ENCODE measurements at regions not wholly inside any gene's neighbourhood (a gene's known extent, or its start where the extent isn't known, plus 50 kb on each side); places are given as distances from the start of the nearest gene placed in this dataset.

- no peak for TF ChIP-seq EZH2phosphoT487 (IDR thresholded peaks at IDR 0.05; ENCODE audit: borderline replicate concordance)
- TF ChIP-seq, protein P1, sequence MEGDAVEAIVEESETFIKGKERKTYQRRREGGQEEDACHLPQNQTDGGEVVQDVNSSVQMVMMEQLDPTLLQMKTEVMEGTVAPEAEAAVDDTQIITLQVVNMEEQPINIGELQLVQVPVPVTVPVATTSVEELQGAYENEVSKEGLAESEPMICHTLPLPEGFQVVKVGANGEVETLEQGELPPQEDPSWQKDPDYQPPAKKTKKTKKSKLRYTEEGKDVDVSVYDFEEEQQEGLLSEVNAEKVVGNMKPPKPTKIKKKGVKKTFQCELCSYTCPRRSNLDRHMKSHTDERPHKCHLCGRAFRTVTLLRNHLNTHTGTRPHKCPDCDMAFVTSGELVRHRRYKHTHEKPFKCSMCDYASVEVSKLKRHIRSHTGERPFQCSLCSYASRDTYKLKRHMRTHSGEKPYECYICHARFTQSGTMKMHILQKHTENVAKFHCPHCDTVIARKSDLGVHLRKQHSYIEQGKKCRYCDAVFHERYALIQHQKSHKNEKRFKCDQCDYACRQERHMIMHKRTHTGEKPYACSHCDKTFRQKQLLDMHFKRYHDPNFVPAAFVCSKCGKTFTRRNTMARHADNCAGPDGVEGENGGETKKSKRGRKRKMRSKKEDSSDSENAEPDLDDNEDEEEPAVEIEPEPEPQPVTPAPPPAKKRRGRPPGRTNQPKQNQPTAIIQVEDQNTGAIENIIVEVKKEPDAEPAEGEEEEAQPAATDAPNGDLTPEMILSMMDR (conservative IDR thresholded peaks at IDR 0.05; ENCODE audit: low read length) = no peak
- Histone ChIP-seq H3K9ac (ENCODE audit: low read depth, low read length, poor library complexity, severe bottlenecking) (no peak overlapping the region), H3K9me3 (ENCODE audit: insufficient read depth, low read depth, low read length) (no peaks in the 10 kb centered on the region), H3K4me2 (ENCODE audit: low read depth, low read length, poor library complexity, severe bottlenecking) (no peak overlapping the region), H3K79me2 (ENCODE audit: insufficient read depth, low read length) (no peaks in the 10 kb centered on the region), H3K9me2 (replicated peaks; ENCODE audit: low read depth, low read length) (no peaks in the 10 kb centered on the region), H3K4me3 (ENCODE audit: low read length, poor library complexity, severe bottlenecking) (no peak overlapping the region), H3F3A (ENCODE audit: low read depth) (no peaks in the 10 kb centered on the region), H3K36me3 (ENCODE audit: insufficient read depth, low read length) (no peaks in the 10 kb centered on the region), H3K4me1 (ENCODE audit: insufficient read depth, low read length, poor library complexity, severe bottlenecking) (no peaks in the 10 kb centered on the region), H2AFZ (ENCODE audit: low read length) (no peak overlapping the region), H3K27me3 (ENCODE audit: insufficient read depth, low read length, poor library complexity, severe bottlenecking) (no peaks in the 10 kb centered on the region), H4K20me1 (ENCODE audit: insufficient read depth, low read length, poor library complexity, severe bottlenecking) (no peaks in the 10 kb centered on the region)
Measured at GRCh38 chr10:93235686-93236085, 162.0 kb downstream of the CYP26A1 start.

DNA sequence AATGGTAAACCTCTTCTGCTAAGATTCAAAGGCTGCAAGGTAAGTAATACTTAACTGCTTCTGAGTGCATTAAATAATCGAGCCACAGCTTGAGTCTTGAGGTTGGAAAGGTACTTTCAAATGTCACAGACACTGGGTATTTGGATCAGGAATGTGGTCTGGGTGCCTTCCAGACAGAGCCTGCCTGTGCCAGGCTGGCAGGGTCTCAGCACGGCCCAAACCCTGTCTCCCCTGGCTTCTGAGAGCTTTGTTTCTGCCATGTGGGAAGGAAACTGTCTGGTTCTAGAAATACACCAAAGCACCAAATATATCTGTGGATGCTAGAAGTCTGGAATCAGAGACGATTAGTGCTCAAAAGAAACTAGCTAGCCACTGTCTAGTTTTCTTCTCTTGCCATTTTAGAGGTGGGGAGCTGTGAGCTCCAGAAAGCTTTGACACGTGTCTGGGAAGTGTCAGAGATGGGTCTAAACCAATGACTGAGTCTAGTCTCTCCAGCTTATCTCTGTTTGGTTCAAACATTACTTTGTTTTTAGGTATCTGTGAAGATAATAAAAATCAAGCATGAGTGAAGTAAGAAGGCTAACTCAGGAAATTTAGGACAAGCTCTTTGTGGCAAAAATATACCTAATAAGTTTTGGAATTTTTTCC is 162.8 kb downstream of the CYP26A1 start:
- Histone ChIP-seq H3K79me2 (ENCODE audit: insufficient read depth, low read length) (no peaks in the 10 kb centered on the region), H3K4me2 (ENCODE audit: low read depth, low read length, poor library complexity, severe bottlenecking) (no peak overlapping the region), H3K36me3 (ENCODE audit: insufficient read depth, low read length) (no peaks in the 10 kb centered on the region), H3F3A (ENCODE audit: low read depth) (no peaks in the 10 kb centered on the region), H3K4me3 (ENCODE audit: low read length, poor library complexity, severe bottlenecking) (no peak overlapping the region), H4K20me1 (ENCODE audit: insufficient read depth, low read length, poor library complexity, severe bottlenecking) (no peaks in the 10 kb centered on the region), H3K9me2 (replicated peaks; ENCODE audit: low read depth, low read length) (no peaks in the 10 kb centered on the region), H3K9me3 (ENCODE audit: insufficient read depth, low read depth, low read length) (no peaks in the 10 kb centered on the region), H2AFZ (ENCODE audit: low read length) (no peak overlapping the region), H3K4me1 (ENCODE audit: insufficient read depth, low read length, poor library complexity, severe bottlenecking) (no peaks in the 10 kb centered on the region), H3K27me3 (ENCODE audit: insufficient read depth, low read length, poor library complexity, severe bottlenecking) (no peaks in the 10 kb centered on the region), H3K9ac (ENCODE audit: low read depth, low read length, poor library complexity, severe bottlenecking) (no peak overlapping the region)
- TF ChIP-seq, protein P1 (conservative IDR thresholded peaks at IDR 0.05; ENCODE audit: low read length) = no peak
- no peak for TF ChIP-seq EZH2phosphoT487 (IDR thresholded peaks at IDR 0.05; ENCODE audit: borderline replicate concordance)

DNA sequence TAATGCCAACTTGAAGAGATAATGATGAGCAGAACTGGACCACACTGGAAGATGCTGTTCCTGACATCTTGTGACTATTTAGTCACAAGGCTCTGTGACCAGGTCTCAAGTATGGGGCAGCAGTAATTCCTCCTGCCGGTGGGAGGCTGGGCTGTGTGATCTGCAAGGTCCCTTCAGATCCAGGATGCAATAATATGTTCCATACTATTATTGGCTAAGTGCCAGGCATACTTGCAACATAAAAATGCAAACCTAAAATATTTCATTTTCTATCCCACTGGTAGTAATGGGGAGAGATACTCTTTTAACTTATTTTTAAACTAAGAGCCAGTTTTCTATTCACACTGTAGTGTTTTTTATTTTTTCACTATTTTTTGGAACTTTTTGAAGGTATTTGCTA is 171.5 kb downstream of the CYP26A1 start:
- Histone ChIP-seq H3K79me2 (ENCODE audit: insufficient read depth, low read length) (no peaks in the 10 kb centered on the region), H3K9me3 (ENCODE audit: insufficient read depth, low read depth, low read length) (no peaks in the 10 kb centered on the region), H4K20me1 (ENCODE audit: insufficient read depth, low read length, poor library complexity, severe bottlenecking) (no peaks in the 10 kb centered on the region), H3K9me2 (replicated peaks; ENCODE audit: low read depth, low read length) (no peaks in the 10 kb centered on the region), H2AFZ (ENCODE audit: low read length) (no peak overlapping the region), H3K4me2 (ENCODE audit: low read depth, low read length, poor library complexity, severe bottlenecking) (no peak overlapping the region), H3K4me3 (ENCODE audit: low read length, poor library complexity, severe bottlenecking) (no peak overlapping the region), H3K36me3 (ENCODE audit: insufficient read depth, low read length) (no peaks in the 10 kb centered on the region), H3F3A (ENCODE audit: low read depth) (no peaks in the 10 kb centered on the region), H3K4me1 (ENCODE audit: insufficient read depth, low read length, poor library complexity, severe bottlenecking) (no peaks in the 10 kb centered on the region), H3K27me3 (ENCODE audit: insufficient read depth, low read length, poor library complexity, severe bottlenecking) (no peaks in the 10 kb centered on the region), H3K9ac (ENCODE audit: low read depth, low read length, poor library complexity, severe bottlenecking) (no peak overlapping the region)
- no peak for TF ChIP-seq EZH2phosphoT487 (IDR thresholded peaks at IDR 0.05; ENCODE audit: borderline replicate concordance)
- TF ChIP-seq, protein P1 (conservative IDR thresholded peaks at IDR 0.05; ENCODE audit: low read length) = no peak
